HL-60 (cell line): ENCODE measurements at regions not wholly inside any gene's neighbourhood (a gene's known extent, or its start where the extent isn't known, plus 50 kb on each side); places are given as distances from the start of the nearest gene placed in this dataset.

Source experiments
- CTCF ChIP-seq: IDR thresholded peaks from one replicate; pipeline ENCODE4 v1.5.1; 2011; ENCODE audit warnings: low read length, control low read depth, inconsistent platforms; ENCODE audit not compliant: insufficient read depth
- GABPA ChIP-seq: IDR thresholded peaks from 2 replicates; pipeline ENCODE4 v1.6.1; 2012; ENCODE audit warnings: low read depth
- POLR2AphosphoS5 ChIP-seq: IDR thresholded peaks from 2 replicates; pipeline ENCODE4 v1.6.1; 2012; ENCODE audit warnings: low read depth
- SPI1 ChIP-seq: IDR thresholded peaks from 2 replicates; pipeline ENCODE4 v1.6.1; 2012; ENCODE audit warnings: low read depth, mild to moderate bottlenecking, borderline replicate concordance
- TF ChIP-seq, protein P1 (sequence below): IDR thresholded peaks from 2 replicates; pipeline ENCODE4 v1.6.1; 2012; ENCODE audit warnings: low read depth; ENCODE audit not compliant: insufficient replicate concordance

DNA sequence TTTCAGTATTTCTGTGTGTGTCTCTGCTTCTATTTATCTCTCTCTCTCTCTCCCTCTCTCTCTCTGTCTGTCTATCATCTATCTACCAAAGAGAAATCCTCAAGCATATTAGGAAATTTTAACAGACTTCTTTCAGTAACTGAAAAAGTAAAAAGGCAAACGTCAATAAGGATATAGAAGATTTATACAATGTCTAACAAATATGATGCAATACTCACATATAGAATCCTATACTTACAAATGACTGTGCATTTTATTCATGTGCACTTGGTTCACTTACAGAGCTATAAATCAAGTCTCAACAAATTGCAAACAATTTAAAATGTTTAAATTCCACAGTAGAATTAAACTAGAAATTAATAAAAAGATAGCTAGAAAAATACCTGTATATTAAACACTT, 289.0 kb downstream of the PSAT1 start:
- no peak for TF ChIP-seq CTCF
- TF ChIP-seq, protein P1, sequence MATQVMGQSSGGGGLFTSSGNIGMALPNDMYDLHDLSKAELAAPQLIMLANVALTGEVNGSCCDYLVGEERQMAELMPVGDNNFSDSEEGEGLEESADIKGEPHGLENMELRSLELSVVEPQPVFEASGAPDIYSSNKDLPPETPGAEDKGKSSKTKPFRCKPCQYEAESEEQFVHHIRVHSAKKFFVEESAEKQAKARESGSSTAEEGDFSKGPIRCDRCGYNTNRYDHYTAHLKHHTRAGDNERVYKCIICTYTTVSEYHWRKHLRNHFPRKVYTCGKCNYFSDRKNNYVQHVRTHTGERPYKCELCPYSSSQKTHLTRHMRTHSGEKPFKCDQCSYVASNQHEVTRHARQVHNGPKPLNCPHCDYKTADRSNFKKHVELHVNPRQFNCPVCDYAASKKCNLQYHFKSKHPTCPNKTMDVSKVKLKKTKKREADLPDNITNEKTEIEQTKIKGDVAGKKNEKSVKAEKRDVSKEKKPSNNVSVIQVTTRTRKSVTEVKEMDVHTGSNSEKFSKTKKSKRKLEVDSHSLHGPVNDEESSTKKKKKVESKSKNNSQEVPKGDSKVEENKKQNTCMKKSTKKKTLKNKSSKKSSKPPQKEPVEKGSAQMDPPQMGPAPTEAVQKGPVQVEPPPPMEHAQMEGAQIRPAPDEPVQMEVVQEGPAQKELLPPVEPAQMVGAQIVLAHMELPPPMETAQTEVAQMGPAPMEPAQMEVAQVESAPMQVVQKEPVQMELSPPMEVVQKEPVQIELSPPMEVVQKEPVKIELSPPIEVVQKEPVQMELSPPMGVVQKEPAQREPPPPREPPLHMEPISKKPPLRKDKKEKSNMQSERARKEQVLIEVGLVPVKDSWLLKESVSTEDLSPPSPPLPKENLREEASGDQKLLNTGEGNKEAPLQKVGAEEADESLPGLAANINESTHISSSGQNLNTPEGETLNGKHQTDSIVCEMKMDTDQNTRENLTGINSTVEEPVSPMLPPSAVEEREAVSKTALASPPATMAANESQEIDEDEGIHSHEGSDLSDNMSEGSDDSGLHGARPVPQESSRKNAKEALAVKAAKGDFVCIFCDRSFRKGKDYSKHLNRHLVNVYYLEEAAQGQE = no peak
- no peak for TF ChIP-seq POLR2AphosphoS5
- no peak for TF ChIP-seq GABPA
- TF ChIP-seq SPI1 = no peak
